ENCODE measurements at regions not wholly inside any gene's neighbourhood (a gene's known extent, or its start where the extent isn't known, plus 50 kb on each side); places are given as distances from the start of the nearest gene placed in this dataset.

- DNase-seq (ENCODE audit: low read depth), result no peak
These were observed 318.7 kb downstream of the TMEM121 start for GRCh38 chr14:105844810-105845724.

GRCh38 chr14:105845725-105846309 is 319.4 kb downstream of the TMEM121 start:
- no peak for DNase-seq (ENCODE audit: low read depth)

- no peak for DNase-seq (ENCODE audit: low read depth)
These were observed 319.9 kb downstream of the TMEM121 start for GRCh38 chr14:105846312-105846711.

- DNase-seq (ENCODE audit: low read depth), result no peak
These were observed 321.0 kb downstream of the TMEM121 start for GRCh38 chr14:105847400-105847799.

- no peak for DNase-seq (ENCODE audit: low read depth)
These were observed 322.2 kb downstream of the TMEM121 start for GRCh38 chr14:105848570-105848969.

GRCh38 chr14:105849933-105850626 is 323.7 kb downstream of the TMEM121 start:
- no peak for DNase-seq (ENCODE audit: low read depth)

GRCh38 chr14:105850853-105851581 is 324.6 kb downstream of the TMEM121 start:
- DNase-seq (ENCODE audit: low read depth), result no peak

GRCh38 chr14:105851716-105852377 is 325.5 kb downstream of the TMEM121 start:
- DNase-seq (ENCODE audit: low read depth), result no peak

- no peak for DNase-seq (ENCODE audit: low read depth)
These were observed 326.1 kb downstream of the TMEM121 start for GRCh38 chr14:105852378-105853088.

GRCh38 chr14:105853089-105853906 is 326.9 kb downstream of the TMEM121 start:
- DNase-seq (ENCODE audit: low read depth), result no peak

- no peak for DNase-seq (ENCODE audit: low read depth)
These were observed 327.7 kb downstream of the TMEM121 start for GRCh38 chr14:105853907-105854599.

- no peak for DNase-seq (ENCODE audit: low read depth)
These were observed 328.3 kb downstream of the TMEM121 start for GRCh38 chr14:105854600-105855245.

GRCh38 chr14:105855246-105855892 is 329.0 kb downstream of the TMEM121 start:
- DNase-seq (ENCODE audit: low read depth), result no peak

- DNase-seq (ENCODE audit: low read depth), result no peak
These were observed 329.7 kb downstream of the TMEM121 start for GRCh38 chr14:105855893-105856675.

- DNase-seq (ENCODE audit: low read depth), result no peak
These were observed 330.4 kb downstream of the TMEM121 start for GRCh38 chr14:105856676-105857219.

- no peak for DNase-seq (ENCODE audit: low read depth)
These were observed 330.9 kb downstream of the TMEM121 start for GRCh38 chr14:105857220-105857825.
